Activated gamma-delta T cell (primary cell): ENCODE measurements at regions not wholly inside any gene's neighbourhood (a gene's known extent, or its start where the extent isn't known, plus 50 kb on each side); places are given as distances from the start of the nearest gene placed in this dataset.
"Not testable (repeated sequence)": the region's sequence is repeated elsewhere in the genome, so short reads cannot be mapped to it uniquely, and the experiment has no call there.

Source experiments
- DNase-seq: peaks from one replicate; lab custom pipeline; 2025; lab: John Stamatoyannopoulos, UW

GRCh38 chr21:18550361-18550760 lies 146.8 kb upstream of the TMPRSS15 start:
- no peak for DNase-seq

GRCh38 chr21:18553786-18554185 lies 150.2 kb upstream of the TMPRSS15 start:
- DNase-seq = no peak

- not testable (repeated sequence) for DNase-seq
Measured at GRCh38 chr21:18567770-18568169, 164.2 kb upstream of the TMPRSS15 start.

GRCh38 chr21:18588001-18588662 lies 184.5 kb upstream of the TMPRSS15 start:
- DNase-seq = no peak

GRCh38 chr21:18601146-18601545 lies 197.6 kb upstream of the TMPRSS15 start:
- DNase-seq = no peak

- DNase-seq = no peak
Measured at GRCh38 chr21:18602711-18603110, 199.1 kb upstream of the TMPRSS15 start.

GRCh38 chr21:18603261-18603660 lies 199.7 kb upstream of the TMPRSS15 start:
- no peak for DNase-seq

- DNase-seq = no peak
Measured at GRCh38 chr21:18603980-18604379, 200.4 kb upstream of the TMPRSS15 start.

- no peak for DNase-seq
Measured at GRCh38 chr21:18608226-18608625, 204.6 kb upstream of the TMPRSS15 start.

GRCh38 chr21:18614303-18614702 lies 210.7 kb upstream of the TMPRSS15 start:
- no peak for DNase-seq

GRCh38 chr21:18617291-18617690 lies 213.7 kb upstream of the TMPRSS15 start:
- no peak for DNase-seq

- DNase-seq = no peak
Measured at GRCh38 chr21:18620436-18620835, 216.9 kb upstream of the TMPRSS15 start.

GRCh38 chr21:18622383-18622782 lies 218.8 kb upstream of the TMPRSS15 start:
- DNase-seq = no peak

GRCh38 chr21:18630446-18630845 lies 226.9 kb upstream of the TMPRSS15 start:
- DNase-seq = no peak

- DNase-seq = no peak
Measured at GRCh38 chr21:18636897-18637296, 233.3 kb upstream of the TMPRSS15 start.

GRCh38 chr21:18646116-18646515 lies 242.5 kb upstream of the TMPRSS15 start:
- DNase-seq = no peak

GRCh38 chr21:18655931-18656330 lies 252.3 kb upstream of the TMPRSS15 start:
- DNase-seq = no peak

- DNase-seq = no peak
Measured at GRCh38 chr21:18661842-18662241, 258.3 kb upstream of the TMPRSS15 start.

GRCh38 chr21:18663663-18664062 lies 260.1 kb upstream of the TMPRSS15 start:
- DNase-seq = no peak

- DNase-seq = no peak
Measured at GRCh38 chr21:18666725-18667124, 263.1 kb upstream of the TMPRSS15 start.

- DNase-seq = no peak
Measured at GRCh38 chr21:18673789-18674188, 270.2 kb upstream of the TMPRSS15 start.

GRCh38 chr21:18677632-18678031 lies 274.0 kb upstream of the TMPRSS15 start:
- no peak for DNase-seq

GRCh38 chr21:18705971-18706370 lies 302.4 kb upstream of the TMPRSS15 start:
- no peak for DNase-seq

GRCh38 chr21:18711662-18712061 lies 308.1 kb upstream of the TMPRSS15 start:
- DNase-seq = no peak
